Right atrium auricular region (tissue), 2 donors: ENCODE measurements at regions not wholly inside any gene's neighbourhood (a gene's known extent, or its start where the extent isn't known, plus 50 kb on each side); places are given as distances from the start of the nearest gene placed in this dataset.

ENCODE experiments used
- DNase-seq: peaks from one replicate; pipeline ENCODE4 v3.0.0-alpha.2; 2019; ENCODE audit warnings: low spot score
- H3K27ac ChIP-seq, 2 donors: fragments of 200-600 bp; sonication (generic); 1 replicate in 1 of 2; 2 replicates in 1 of 2; pipeline ENCODE4 v1.5.1; 2016 to 2019
- H3K27me3 ChIP-seq, 2 donors: fragments of 200-600 bp; sonication (generic); one replicate each; pipeline versions ENCODE4 v1.5.1 to v1.6.0; 2017 to 2019
- H3K36me3 ChIP-seq: fragments of 200-600 bp; sonication (generic); one replicate; pipeline ENCODE4 v1.5.1; 2016
- H3K4me1 ChIP-seq, 2 donors: fragments of 200-600 bp; sonication (generic); one replicate each; pipeline versions ENCODE4 v1.5.1 to v1.6.0; 2017 to 2019
- H3K4me3 ChIP-seq, 2 donors: fragments of 200-600 bp; sonication (generic); 1 replicate in 1 of 2; 2 replicates in 1 of 2; pipeline ENCODE4 v1.5.1; 2017 to 2019; ENCODE audit warnings: mild to moderate bottlenecking in 1 of 2, moderate library complexity in 1 of 2
- H3K9me3 ChIP-seq, 2 donors: fragments of 200-600 bp; sonication (generic); one replicate each; pipeline ENCODE4 v1.5.1; 2019
- CTCF ChIP-seq, 2 donors: fragments of 200-600 bp; sonication (generic); IDR thresholded peaks; one replicate each; pipeline ENCODE4 v1.5.1; 2019; ENCODE audit warnings: antibody characterized with exemption in 2 of 2

GRCh38 chr2:226413498-226414130 lies 386.0 kb downstream of the IRS1 start:
- no peaks in the 10 kb centered on the region for H3K36me3 ChIP-seq
- H3K4me1 ChIP-seq = peaks cover 0 to 4% of the 10 kb centered on the region in 2 donors
- no peaks in the 10 kb centered on the region for H3K27me3 ChIP-seq
- no peak overlapping the region for H3K27ac ChIP-seq
- no peak overlapping the region for H3K4me3 ChIP-seq
- H3K9me3 ChIP-seq = no peaks in the 10 kb centered on the region
- no peak for DNase-seq
- TF ChIP-seq CTCF (IDR thresholded peaks at IDR 0.05) = no peak

DNA sequence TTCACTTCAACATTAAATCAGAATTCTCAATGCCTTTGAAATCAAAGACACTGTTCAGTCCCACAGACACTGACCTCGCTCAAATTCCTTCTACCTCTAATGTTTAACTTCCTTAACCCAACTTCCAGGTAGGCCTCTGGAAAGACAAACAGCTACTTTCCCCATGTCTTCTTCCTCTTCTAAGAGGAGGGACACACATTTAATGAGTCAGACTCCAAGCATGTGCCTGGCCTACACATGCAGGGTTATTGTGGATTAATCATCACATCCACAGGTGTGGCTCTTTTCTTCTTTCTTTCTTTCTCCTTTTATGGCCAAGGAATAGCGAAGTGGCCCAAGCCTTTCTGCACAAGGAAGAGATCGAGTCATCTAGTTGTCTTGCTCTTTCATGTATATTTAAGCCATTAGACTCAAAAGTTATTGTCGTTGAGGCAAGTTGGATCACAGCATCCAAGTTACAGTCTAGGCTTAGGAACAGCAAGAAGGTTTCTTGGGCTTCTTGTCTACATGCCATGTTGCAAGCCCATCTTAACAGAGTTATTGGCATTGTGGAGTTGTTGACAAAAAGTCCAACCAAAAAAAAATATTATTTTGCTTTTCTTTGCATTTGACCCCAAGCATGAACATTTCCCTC lies 387.8 kb downstream of the IRS1 start:
- Histone ChIP-seq H3K36me3 (no peaks in the 10 kb centered on the region), H3K4me3 (no peak overlapping the region), H3K27me3 (no peaks in the 10 kb centered on the region), H3K9me3 (no peaks in the 10 kb centered on the region), H3K27ac (no peak overlapping the region), H3K4me1 (peaks cover 0 to 4% of the 10 kb centered on the region in 2 donors)
- DNase-seq = no peak
- TF ChIP-seq CTCF (IDR thresholded peaks at IDR 0.05) = no peak

GRCh38 chr2:226411205-226411604 lies 388.4 kb downstream of the IRS1 start:
- H3K36me3 ChIP-seq = no peaks in the 10 kb centered on the region
- H3K27ac ChIP-seq = no peak overlapping the region
- TF ChIP-seq CTCF (IDR thresholded peaks at IDR 0.05) = no peak
- peaks cover 0 to 4% of the 10 kb centered on the region in 2 donors for H3K4me1 ChIP-seq
- no peak for DNase-seq
- H3K4me3 ChIP-seq = no peak overlapping the region
- H3K9me3 ChIP-seq = no peaks in the 10 kb centered on the region
- no peaks in the 10 kb centered on the region for H3K27me3 ChIP-seq

GRCh38 chr2:226410247-226410835 lies 389.3 kb downstream of the IRS1 start:
- TF ChIP-seq CTCF (IDR thresholded peaks at IDR 0.05) = no peak

GRCh38 chr2:226409134-226409533 lies 390.5 kb downstream of the IRS1 start:
- no peak for TF ChIP-seq CTCF (IDR thresholded peaks at IDR 0.05)
- no peak for DNase-seq
- H3K27me3 ChIP-seq = no peaks in the 10 kb centered on the region

More at GRCh38 chr2:226410247-226410835, 389.3 kb downstream of the IRS1 start:
- Histone ChIP-seq H3K4me3 (no peak overlapping the region), H3K36me3 (no peaks in the 10 kb centered on the region), H3K27me3 (no peaks in the 10 kb centered on the region), H3K9me3 (no peaks in the 10 kb centered on the region), H3K27ac (no peak overlapping the region), H3K4me1 (peaks cover 0 to 4% of the 10 kb centered on the region in 2 donors)
- no peak for DNase-seq

More at GRCh38 chr2:226409134-226409533, 390.5 kb downstream of the IRS1 start:
- peaks cover 0 to 4% of the 10 kb centered on the region in 2 donors for H3K4me1 ChIP-seq
- no peak overlapping the region for H3K4me3 ChIP-seq
- no peak overlapping the region for H3K27ac ChIP-seq
- H3K9me3 ChIP-seq = no peaks in the 10 kb centered on the region
- H3K36me3 ChIP-seq = no peaks in the 10 kb centered on the region
